Gastroesophageal sphincter (tissue), 3 donors: ENCODE measurements at regions not wholly inside any gene's neighbourhood (a gene's known extent, or its start where the extent isn't known, plus 50 kb on each side); places are given as distances from the start of the nearest gene placed in this dataset.

Experiments used
- CTCF ChIP-seq, 4 experiments: fragments of 200-600 bp in 2 of 4; fragments of 450-650 bp in 2 of 4; sonication (generic) in 1 of 4; IDR thresholded peaks; one replicate each; pipeline ENCODE4 v1.5.1; 2017 to 2019; ENCODE audit warnings: antibody characterized with exemption in 4 of 4, mild to moderate bottlenecking in 2 of 4, moderate library complexity in 2 of 4
- EP300 ChIP-seq: sonication (generic); formaldehyde crosslinking; IDR thresholded peaks from one replicate; pipeline ENCODE4 v1.6.1; 2017; ENCODE audit warnings: antibody characterized with exemption, mild to moderate bottlenecking
- POLR2AphosphoS5 ChIP-seq: sonication (generic); formaldehyde crosslinking; IDR thresholded peaks from one replicate; pipeline ENCODE4 v1.6.1; 2017; ENCODE audit warnings: antibody characterized with exemption

GRCh38 chr3:107990433-107990832 lies 100.4 kb downstream of the CD47 start:
- TF ChIP-seq CTCF (IDR thresholded peaks at IDR 0.05) (no peak), EP300 (no peak), POLR2AphosphoS5 (no peak)
